ENCODE measurements at regions not wholly inside any gene's neighbourhood (a gene's known extent, or its start where the extent isn't known, plus 50 kb on each side); places are given as distances from the start of the nearest gene placed in this dataset.

DNA sequence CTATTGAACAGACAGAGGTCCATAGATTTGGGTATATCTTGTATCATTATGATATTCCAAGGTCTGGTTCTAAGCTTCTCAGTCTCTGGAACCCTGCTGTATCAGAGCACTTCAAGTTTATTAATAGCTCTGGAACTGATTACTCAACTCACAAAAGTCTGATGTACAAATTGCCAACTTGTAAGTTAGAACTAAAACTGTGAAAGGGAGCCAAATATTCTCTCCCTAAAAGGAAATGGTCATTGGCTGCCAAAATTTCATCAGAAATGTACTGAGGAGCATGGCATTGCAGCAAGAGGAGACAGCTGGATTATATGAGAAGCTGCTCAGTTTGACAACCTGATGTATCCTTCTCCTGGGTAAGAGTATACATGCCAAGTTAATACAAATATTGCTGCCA is 828.8 kb upstream of the SEL1L start:
- DNase-seq (ENCODE audit: low spot score) = no peak

GRCh38 chr14:82365471-82365870 is 831.8 kb upstream of the SEL1L start:
- no peak for DNase-seq (ENCODE audit: low spot score)

GRCh38 chr14:82366803-82367202 is 833.1 kb upstream of the SEL1L start:
- DNase-seq (ENCODE audit: low spot score) = no peak

- no peak for DNase-seq (ENCODE audit: low spot score)
Observed at GRCh38 chr14:82379291-82379690, 845.6 kb upstream of the SEL1L start.

GRCh38 chr14:82385048-82385447 is 851.4 kb upstream of the SEL1L start:
- no peak for DNase-seq (ENCODE audit: low spot score)

DNA sequence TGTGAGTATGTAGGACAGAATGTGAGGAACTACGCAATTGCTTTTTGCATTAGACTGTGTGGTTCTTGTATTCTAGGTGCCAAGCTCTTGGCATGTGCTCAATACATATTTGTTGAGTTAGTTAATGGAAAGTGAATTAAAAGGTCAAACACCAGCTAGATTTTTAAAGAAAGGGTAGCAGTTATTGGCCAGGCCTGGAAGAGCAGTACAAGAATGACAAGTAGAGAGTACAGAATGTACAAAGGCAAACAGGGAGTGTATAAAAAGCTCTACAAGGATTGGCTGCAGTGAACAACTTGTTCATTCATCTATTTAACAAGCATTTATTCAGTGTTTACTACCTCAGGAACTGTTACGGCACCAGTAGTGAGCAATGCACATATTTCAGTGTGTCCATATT is 854.0 kb upstream of the SEL1L start:
- peak; percentile 78 for DNase-seq (ENCODE audit: low spot score)

GRCh38 chr14:82388488-82388887 is 854.8 kb upstream of the SEL1L start:
- peak; percentile 11 for DNase-seq (ENCODE audit: low spot score)

- no peak for DNase-seq (ENCODE audit: low spot score)
Observed at GRCh38 chr14:82390586-82390985, 856.9 kb upstream of the SEL1L start.

DNA sequence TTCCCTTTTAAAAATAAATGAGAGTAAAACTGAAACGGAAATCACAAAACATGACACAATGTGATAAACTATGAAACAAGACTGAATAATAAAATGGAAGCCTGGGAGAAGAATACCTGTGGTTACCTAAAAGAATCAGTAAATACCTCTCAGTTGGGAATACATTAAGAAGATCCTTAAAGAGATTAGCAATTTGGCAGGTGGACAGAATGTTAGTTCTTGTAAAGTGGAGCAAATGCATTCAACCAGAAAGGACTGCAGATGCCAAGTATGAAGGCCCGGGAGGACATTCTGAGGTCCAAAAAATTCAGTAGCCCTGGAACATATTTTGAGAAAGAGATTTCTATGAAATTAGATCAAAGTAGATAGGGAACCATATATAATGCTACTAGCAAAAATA is 861.3 kb upstream of the SEL1L start:
- DNase-seq (ENCODE audit: low spot score) = no peak

- no peak for DNase-seq (ENCODE audit: low spot score)
Observed at GRCh38 chr14:82398256-82398655, 864.6 kb upstream of the SEL1L start.

- no peak for DNase-seq (ENCODE audit: low spot score)
Observed at GRCh38 chr14:82403987-82404386, 870.3 kb upstream of the SEL1L start.

GRCh38 chr14:82410064-82410463 is 876.4 kb upstream of the SEL1L start:
- DNase-seq (ENCODE audit: low spot score) = no peak

- DNase-seq (ENCODE audit: low spot score) = no peak
Observed at GRCh38 chr14:82411298-82411697, 877.6 kb upstream of the SEL1L start.

GRCh38 chr14:82412545-82412944 is 878.9 kb upstream of the SEL1L start:
- no peak for DNase-seq (ENCODE audit: low spot score)

- DNase-seq (ENCODE audit: low spot score) = no peak
Observed at GRCh38 chr14:82414853-82415539, 881.3 kb upstream of the SEL1L start.

DNA sequence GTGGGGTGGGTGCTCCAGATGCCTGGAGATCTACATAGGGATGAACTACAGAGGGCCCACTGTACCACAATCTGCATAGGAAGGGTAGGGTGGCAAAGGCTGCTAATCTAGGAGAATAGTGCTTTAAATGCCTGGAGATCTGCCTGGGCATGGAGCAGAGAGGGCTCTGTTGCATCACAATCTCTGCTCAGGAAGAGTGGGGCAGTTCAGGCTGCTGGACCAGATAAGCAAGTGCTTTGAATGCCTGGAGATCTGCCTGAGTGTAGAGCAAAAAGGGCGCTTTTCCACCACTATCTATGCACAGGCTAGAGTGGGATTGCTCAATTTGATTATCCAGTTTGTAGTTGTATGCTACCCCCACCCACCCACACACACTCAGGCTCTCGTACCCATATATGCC is 886.3 kb upstream of the SEL1L start:
- DNase-seq (ENCODE audit: low spot score) = no peak

GRCh38 chr14:82420871-82421270 is 887.2 kb upstream of the SEL1L start:
- no peak for DNase-seq (ENCODE audit: low spot score)

- DNase-seq (ENCODE audit: low spot score) = no peak
Observed at GRCh38 chr14:82421286-82421685, 887.6 kb upstream of the SEL1L start.

DNA sequence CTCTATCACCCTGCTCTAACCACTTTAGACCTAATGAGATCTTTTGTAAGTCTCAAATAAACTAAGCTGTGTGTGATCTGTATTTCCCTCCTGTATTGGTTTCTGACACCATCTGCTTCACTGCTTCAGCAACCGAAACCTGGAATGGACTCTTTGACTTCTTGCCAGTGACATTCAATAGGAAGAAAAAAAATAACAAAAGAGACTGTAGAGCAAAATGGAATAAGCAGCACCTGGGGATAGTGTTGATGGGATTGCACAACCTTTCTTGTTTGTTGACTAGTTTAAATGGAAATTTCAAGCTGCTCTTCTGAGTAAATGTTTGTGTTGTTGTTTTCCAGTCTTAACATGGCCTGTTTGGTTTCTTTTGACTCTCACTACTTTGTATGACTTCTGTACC is 888.6 kb upstream of the SEL1L start:
- DNase-seq (ENCODE audit: low spot score) = no peak

GRCh38 chr14:82425261-82425660 is 891.6 kb upstream of the SEL1L start:
- DNase-seq (ENCODE audit: low spot score) = no peak

DNA sequence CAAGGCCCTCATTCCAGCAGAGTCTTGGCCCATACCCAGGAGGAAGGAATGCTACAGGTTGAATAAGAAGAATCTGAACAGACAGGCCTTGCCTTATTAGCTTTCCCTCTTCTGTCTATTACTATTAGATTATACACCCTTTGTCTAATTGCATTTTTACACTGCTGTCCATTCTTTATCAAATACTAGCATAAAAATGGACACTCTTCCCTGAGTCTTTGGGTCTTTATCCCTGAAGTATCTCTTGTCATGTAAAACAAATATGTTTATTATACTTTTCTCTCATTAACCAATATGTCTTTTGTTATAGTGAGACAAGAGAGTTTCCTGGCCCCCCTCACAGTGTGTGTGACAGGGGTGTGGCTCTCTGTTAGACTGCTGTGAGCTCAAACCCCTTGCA is 897.4 kb upstream of the SEL1L start:
- no peak for DNase-seq (ENCODE audit: low spot score)

GRCh38 chr14:82432301-82433105 is 898.9 kb upstream of the SEL1L start:
- peak; percentile 28 for DNase-seq (ENCODE audit: low spot score)

DNA sequence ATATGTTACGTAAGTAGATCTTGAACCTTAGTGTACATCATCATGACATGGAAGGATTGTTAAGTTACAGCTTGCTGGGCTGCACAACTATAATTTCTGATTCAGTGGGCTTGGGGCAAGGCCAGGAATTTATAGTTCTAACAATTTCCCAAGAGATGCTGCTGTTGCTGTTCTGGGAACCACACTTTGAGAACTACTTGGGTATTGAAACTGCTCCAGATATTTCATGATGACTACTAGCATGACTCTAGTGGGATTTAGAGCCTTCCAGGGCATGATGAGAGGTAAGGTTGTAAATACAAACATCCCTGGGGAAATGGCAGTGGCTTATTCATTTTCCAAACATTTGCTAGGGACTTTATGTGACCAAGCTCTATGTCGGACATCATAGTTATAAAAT is 904.8 kb upstream of the SEL1L start:
- no peak for DNase-seq (ENCODE audit: low spot score)

DNA sequence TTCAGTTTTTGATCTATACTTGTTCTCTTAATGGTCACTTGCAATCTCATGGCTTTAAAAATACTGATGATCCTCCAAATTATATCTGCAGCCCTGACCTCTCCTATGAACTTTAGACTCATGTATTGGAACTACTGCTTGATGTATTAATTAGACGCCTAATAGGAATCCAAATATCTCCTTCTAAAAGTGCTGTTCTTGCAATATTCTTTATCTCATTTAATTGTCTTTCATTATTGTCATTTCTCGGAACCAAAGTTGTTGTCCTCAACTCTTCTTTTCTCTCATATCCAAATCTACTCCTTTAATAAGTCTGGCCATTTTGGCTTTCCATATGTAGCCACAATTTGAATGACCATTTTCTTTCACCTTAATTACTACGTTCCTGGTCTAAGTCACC is 907.6 kb upstream of the SEL1L start:
- no peak for DNase-seq (ENCODE audit: low spot score)
